NCI-H526 treated with DMSO at 0.1 percent for 48 hours (cell line): ENCODE measurements at regions not wholly inside any gene's neighbourhood (a gene's known extent, or its start where the extent isn't known, plus 50 kb on each side); places are given as distances from the start of the nearest gene placed in this dataset.
"Not testable (repeated sequence)": the region's sequence is repeated elsewhere in the genome, so short reads cannot be mapped to it uniquely, and the experiment has no call there.

Experiments used
- DNase-seq: peaks from one replicate; lab custom pipeline; 2025; lab: John Stamatoyannopoulos, UW

- DNase-seq = no peak
Observed at GRCh38 chr19:28367146-28367545, 845.8 kb downstream of the UQCRFS1 start.

GRCh38 chr19:28363254-28363653, 849.7 kb downstream of the UQCRFS1 start:
- no peak for DNase-seq

- peak; percentile 53 for DNase-seq
Observed at GRCh38 chr19:28359431-28360414, 853.2 kb downstream of the UQCRFS1 start.

- no peak for DNase-seq
Observed at GRCh38 chr19:28358633-28359032, 854.3 kb downstream of the UQCRFS1 start.

- no peak for DNase-seq
Observed at GRCh38 chr19:28351761-28352160, 861.2 kb downstream of the UQCRFS1 start.

GRCh38 chr19:28351321-28351720, 861.6 kb downstream of the UQCRFS1 start:
- not testable (repeated sequence) for DNase-seq

GRCh38 chr19:28350673-28351072, 862.3 kb downstream of the UQCRFS1 start:
- no peak for DNase-seq

GRCh38 chr19:28350037-28350436, 862.9 kb downstream of the UQCRFS1 start:
- no peak for DNase-seq

- no peak for DNase-seq
Observed at GRCh38 chr19:28349604-28350003, 863.3 kb downstream of the UQCRFS1 start.

- DNase-seq = no peak
Observed at GRCh38 chr19:28345811-28346210, 867.1 kb downstream of the UQCRFS1 start.

- no peak for DNase-seq
Observed at GRCh38 chr19:28341810-28342350, 871.1 kb downstream of the UQCRFS1 start.

- DNase-seq = no peak
Observed at GRCh38 chr19:28334419-28334818, 878.5 kb downstream of the UQCRFS1 start.

GRCh38 chr19:28333909-28334308, 879.0 kb downstream of the UQCRFS1 start:
- DNase-seq = no peak

GRCh38 chr19:28332886-28333285, 880.1 kb downstream of the UQCRFS1 start:
- no peak for DNase-seq

- DNase-seq = no peak
Observed at GRCh38 chr19:28332351-28332750, 880.6 kb downstream of the UQCRFS1 start.

- no peak for DNase-seq
Observed at GRCh38 chr19:28331596-28331995, 881.4 kb downstream of the UQCRFS1 start.

GRCh38 chr19:28330831-28331230, 882.1 kb downstream of the UQCRFS1 start:
- no peak for DNase-seq

GRCh38 chr19:28329429-28329828, 883.5 kb downstream of the UQCRFS1 start:
- DNase-seq = no peak

GRCh38 chr19:28327905-28328304, 885.0 kb downstream of the UQCRFS1 start:
- DNase-seq = no peak

GRCh38 chr19:28326746-28327145, 886.2 kb downstream of the UQCRFS1 start:
- DNase-seq = no peak

GRCh38 chr19:28324275-28325060, 888.5 kb downstream of the UQCRFS1 start:
- peak; percentile 4 for DNase-seq

GRCh38 chr19:28322945-28323344, 890.0 kb downstream of the UQCRFS1 start:
- no peak for DNase-seq

GRCh38 chr19:28322491-28322890, 890.5 kb downstream of the UQCRFS1 start:
- no peak for DNase-seq
